HCT116 (cell line): ENCODE measurements at regions not wholly inside any gene's neighbourhood (a gene's known extent, or its start where the extent isn't known, plus 50 kb on each side); places are given as distances from the start of the nearest gene placed in this dataset.

Experiments used
- ATAC-seq: fragments of 200-7000 bp; cut with Tn5 transposase; 2 replicates; pipeline ENCODE4 v1.9.1; 2020; ENCODE audit warnings: mild to moderate bottlenecking, moderate library complexity
- BruUV-seq: library from RNA; stranded (reverse); fragments of 400-500 nt; replicated peaks from 2 replicates; lab custom pipeline; 2021; lab: Mats Ljungman, UMichigan
- CTCF ChIA-PET: fragments of 300-600 bp; sonication (Branson Sonifier 250); formaldehyde crosslinking; loops from one replicate; lab custom pipeline; 2021; ENCODE audit warnings: antibody characterized with exemption; lab: Charles Lee
- POLR2A ChIA-PET: fragments of 300-600, 350-600 bp; sonication (Branson Sonifier 250); formaldehyde crosslinking; loops from one replicate; lab custom pipeline; 2021; ENCODE audit warnings: antibody characterized with exemption; lab: Charles Lee
- RAD21 ChIA-PET, 2 experiments: fragments of 300-600 bp; sonication (Branson Sonifier 250); formaldehyde crosslinking; loops; one replicate each; lab custom pipeline; 2023; ENCODE audit warnings: low total read pairs in 2 of 2; ENCODE audit not compliant: uncharacterized antibody in 2 of 2, unreplicated experiment in 2 of 2, low non-redundant PET in 1 of 2; lab: Charles Lee
- DNase-seq: peaks from one replicate; pipeline ENCODE4 v3.0.0-alpha.2; 2010; ENCODE audit warnings: low read depth, low spot score
- H2AFZ ChIP-seq: fragments of 200-600 bp; shearing (Covaris generic), sonication (generic); 2 replicates; pipeline ENCODE4 v1.6.1; 2017; ENCODE audit warnings: low read depth, mixed run types, mixed read lengths, antibody characterized with exemption, low read length; ENCODE audit not compliant: poor library complexity, severe bottlenecking
- H3K27ac ChIP-seq: 2 replicates; pipeline ENCODE4 v1.5.1; 2012; ENCODE audit warnings: low read depth, low read length
- H3K27me3 ChIP-seq: fragments of 200-600 bp; sonication (generic); 2 replicates; pipeline ENCODE4 v1.6.1; 2016; ENCODE audit warnings: mixed run types, low read length, mixed read lengths; ENCODE audit not compliant: insufficient read depth
- H3K36me3 ChIP-seq, 2 experiments: fragments of 200-500 bp in 1 of 2; fragments of 200-600 bp in 1 of 2; sonication (Bioruptor generic) in 1 of 2; sonication (generic) in 1 of 2; 2 replicates each; pipeline versions ENCODE4 v1.5.1 to v1.6.1; 2014 to 2016; ENCODE audit warnings: low read length in 2 of 2, inconsistent platforms in 1 of 2, mixed read lengths in 1 of 2, mixed run types in 1 of 2; ENCODE audit not compliant: insufficient read depth in 2 of 2, control insufficient read depth in 1 of 2
- H3K4me1 ChIP-seq, 2 experiments: fragments of 200-600 bp in 1 of 2; sonication (generic) in 1 of 2; 2 replicates each; pipeline versions ENCODE4 v1.5.1 to v1.6.1; 2012 to 2017; ENCODE audit warnings: low read length in 2 of 2, inconsistent platforms in 1 of 2, mild to moderate bottlenecking in 1 of 2, mixed read lengths in 1 of 2, mixed run types in 1 of 2, moderate library complexity in 1 of 2; ENCODE audit not compliant: insufficient read depth in 2 of 2, control insufficient read depth in 1 of 2
- H3K4me2 ChIP-seq: fragments of 200-600 bp; sonication (generic); 2 replicates; pipeline ENCODE4 v1.6.1; 2017; ENCODE audit warnings: mixed run types, low read length, mixed read lengths
- H3K4me3 ChIP-seq, 2 experiments: fragments of 200-600 bp in 1 of 2; sonication (generic) in 1 of 2; replicated peaks in 1 of 2; 2 replicates each; pipeline ENCODE4 v1.5.1; 2011 to 2016; ENCODE audit warnings: low read length in 2 of 2, control low read depth in 1 of 2, low read depth in 1 of 2, mild to moderate bottlenecking in 1 of 2, mixed read lengths in 1 of 2, mixed run types in 1 of 2
- H3K79me2 ChIP-seq: fragments of 200-600 bp; sonication (generic); 2 replicates; pipeline ENCODE4 v1.6.1; 2017; ENCODE audit warnings: mild to moderate bottlenecking, mixed run types, low read length, moderate library complexity, mixed read lengths; ENCODE audit not compliant: insufficient read depth
- H3K9ac ChIP-seq: fragments of 200-600 bp; sonication (generic); 2 replicates; pipeline ENCODE4 v1.6.1; 2016; ENCODE audit warnings: low read length, mixed read lengths
- H3K9me2 ChIP-seq: fragments of 200-600 bp; sonication (generic), shearing (Covaris generic); 2 replicates; pipeline ENCODE4 v1.6.1; 2017; ENCODE audit warnings: mixed run types, mild to moderate bottlenecking, moderate library complexity; ENCODE audit not compliant: insufficient read depth
- H3K9me3 ChIP-seq, 2 experiments: fragments of 200-500 bp in 1 of 2; fragments of 200-600 bp in 1 of 2; sonication (Bioruptor generic) in 1 of 2; sonication (generic) in 1 of 2; 2 replicates each; pipeline ENCODE4 v1.6.1; 2014 to 2017; ENCODE audit warnings: low read length in 2 of 2, mixed read lengths in 2 of 2, inconsistent platforms in 1 of 2, low read depth in 1 of 2, mild to moderate bottlenecking in 1 of 2, mixed run types in 1 of 2, moderate library complexity in 1 of 2; ENCODE audit not compliant: control insufficient read depth in 1 of 2, insufficient read depth in 1 of 2
- H4K20me1 ChIP-seq: fragments of 200-600 bp; sonication (generic), shearing (Covaris generic); 2 replicates; pipeline ENCODE4 v1.6.1; 2017; ENCODE audit warnings: mixed run types, mild to moderate bottlenecking, moderate library complexity; ENCODE audit not compliant: insufficient read depth
- CBX3 ChIP-seq: IDR thresholded peaks from 2 replicates; pipeline ENCODE4 v1.6.1; 2012; ENCODE audit warnings: low read depth
- EGR1 ChIP-seq: IDR thresholded peaks from 2 replicates; pipeline ENCODE4 v1.6.1; 2012; ENCODE audit warnings: low read depth
- ELF1 ChIP-seq: IDR thresholded peaks from 2 replicates; pipeline ENCODE4 v1.6.1; 2012; ENCODE audit warnings: low read depth, borderline replicate concordance
- EZH2 ChIP-seq: fragments of 200-600 bp; sonication (generic); IDR thresholded peaks from 2 replicates; pipeline ENCODE4 v1.6.1; 2017; ENCODE audit warnings: antibody characterized with exemption, mixed run types
- EZH2phosphoT487 ChIP-seq: fragments of 200-600 bp; IDR thresholded peaks from 2 replicates; pipeline ENCODE4 v1.6.1; 2018; ENCODE audit warnings: antibody characterized with exemption, borderline replicate concordance
- FOSL1 ChIP-seq: IDR thresholded peaks from 2 replicates; pipeline ENCODE4 v1.6.1; 2012; ENCODE audit warnings: low read depth
- JUND ChIP-seq: IDR thresholded peaks from 2 replicates; pipeline ENCODE4 v1.6.1; 2012
- POLR2AphosphoS5 ChIP-seq: IDR thresholded peaks from 2 replicates; pipeline ENCODE4 v1.6.1; 2011; ENCODE audit warnings: mild to moderate bottlenecking, low read depth, low read length, moderate library complexity
- RAD21 ChIP-seq: IDR thresholded peaks from 2 replicates; pipeline ENCODE4 v1.6.1; 2012; ENCODE audit warnings: low read depth, mild to moderate bottlenecking
- SIN3A ChIP-seq: IDR thresholded peaks from 2 replicates; pipeline ENCODE4 v1.6.1; 2012; ENCODE audit warnings: low read depth
- SP1 ChIP-seq: IDR thresholded peaks from 2 replicates; pipeline ENCODE4 v1.6.1; 2012; ENCODE audit warnings: low read depth
- SRF ChIP-seq: IDR thresholded peaks from 2 replicates; pipeline ENCODE4 v1.6.1; 2012; ENCODE audit warnings: low read depth
- YY1 ChIP-seq: IDR thresholded peaks from 2 replicates; pipeline ENCODE4 v1.6.1; 2011; ENCODE audit warnings: low read length, low read depth, moderate library complexity, mild to moderate bottlenecking; ENCODE audit not compliant: insufficient replicate concordance; ENCODE audit errors: extremely low read depth
- ZFX ChIP-seq: fragments of 450-650 bp; IDR thresholded peaks from 2 replicates; pipeline ENCODE4 v1.6.1; 2017
- ZNF274 ChIP-seq: fragments of 200-500 bp; sonication (Bioruptor generic); IDR thresholded peaks from 2 replicates; pipeline ENCODE4 v1.6.1; 2014; ENCODE audit warnings: mild to moderate bottlenecking, low read depth, low read length, inconsistent platforms
- intact Hi-C: fragments of 100-400 bp; cut with micrococcal nuclease; formaldehyde crosslinking; loops from 2 replicates; pipeline ENCODE4 v1.10.0; 2022
- TF ChIP-seq, protein P1 (sequence below), 3 experiments: fragments of 200-600 bp in 1 of 3; sonication (generic) in 1 of 3; IDR thresholded peaks in 2 of 3; conservative IDR thresholded peaks in 1 of 3; 2 replicates each; pipeline ENCODE4 v1.5.1; 2012 to 2017; ENCODE audit warnings: low read depth in 2 of 3, low read length in 2 of 3, antibody characterized with exemption in 1 of 3, borderline replicate concordance in 1 of 3, control low read depth in 1 of 3, mild to moderate bottlenecking in 1 of 3, mixed read lengths in 1 of 3, mixed run types in 1 of 3, moderate library complexity in 1 of 3; ENCODE audit not compliant: insufficient read depth in 1 of 3
- TF ChIP-seq, protein P2 (sequence below): IDR thresholded peaks from 2 replicates; pipeline ENCODE4 v1.6.1; 2012
- TF ChIP-seq, protein P3 (sequence below): IDR thresholded peaks from 2 replicates; pipeline ENCODE4 v1.6.1; 2012; ENCODE audit warnings: low read depth

DNA sequence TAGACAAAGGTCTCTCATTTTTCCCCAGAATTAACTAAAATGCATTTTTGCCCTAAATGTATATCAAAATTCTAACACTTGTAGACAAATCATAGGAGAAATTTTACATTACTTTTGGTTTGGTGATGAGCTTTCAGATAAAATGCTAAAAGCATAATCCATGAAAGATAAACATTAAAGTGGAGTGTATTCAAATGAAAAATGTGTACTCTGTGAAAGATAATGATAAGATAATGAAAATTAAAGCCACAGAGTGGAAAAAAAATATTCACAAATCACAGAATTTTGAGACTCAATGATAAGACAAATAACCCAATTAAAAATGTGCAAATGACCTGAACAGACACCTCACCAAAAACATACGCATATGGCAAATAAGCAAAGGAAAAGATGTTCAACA lies 176.9 kb upstream of the ADAMTS16 start:
- no peaks in the 10 kb centered on the region for H3K9me3 ChIP-seq
- no peak overlapping the region for H3K4me2 ChIP-seq
- intact Hi-C loops: no loop called here
- ChIA-PET RAD21 (no interaction called here), CTCF (no interaction called here), POLR2A (no interaction called here)
- H3K9me2 ChIP-seq: no peaks in the 10 kb centered on the region
- H3K9ac ChIP-seq: no peak overlapping the region
- H3K79me2 ChIP-seq: no peaks in the 10 kb centered on the region
- TF ChIP-seq SIN3A: no peak
- no peak for TF ChIP-seq EZH2
- H3K4me1 ChIP-seq: no peaks in the 10 kb centered on the region
- H3K27ac ChIP-seq: no peak overlapping the region
- H2AFZ ChIP-seq: no peak overlapping the region
- ATAC-seq (no peak), DNase-seq (no peak)
- H3K36me3 ChIP-seq: no peaks in the 10 kb centered on the region
- H3K4me3 ChIP-seq: no peak overlapping the region
- peaks cover 4% of the 10 kb centered on the region; the same call in 1 of the 2 replicates for H3K27me3 ChIP-seq
- BruUV-seq: no TSS peak
- H4K20me1 ChIP-seq: no peaks in the 10 kb centered on the region

DNA sequence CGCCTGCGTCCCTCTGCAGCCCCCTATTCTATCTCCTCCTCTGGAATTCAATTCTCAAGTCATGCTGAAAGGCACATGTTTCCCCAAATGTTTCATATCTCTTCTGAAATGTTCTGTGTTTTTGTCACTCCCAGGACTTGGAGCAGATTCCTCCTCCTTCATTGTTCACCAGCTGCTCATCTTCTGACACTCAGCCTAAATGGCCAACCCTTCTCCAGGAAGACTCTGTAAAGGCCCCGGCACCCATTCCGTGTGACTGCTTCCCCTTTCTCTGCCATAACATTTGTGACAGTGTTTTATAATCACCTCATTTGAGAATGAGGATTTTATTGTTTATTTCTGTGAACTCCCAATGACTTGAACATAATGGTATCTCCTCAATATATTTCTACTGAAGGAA lies 170.8 kb upstream of the ADAMTS16 start:
- CTCF ChIA-PET: no interaction called here
- Histone ChIP-seq H2AFZ (no peak overlapping the region), H3K9ac (no peak overlapping the region), H3K36me3 (no peaks in the 10 kb centered on the region), H4K20me1 (no peaks in the 10 kb centered on the region), H3K27me3 (no peaks in the 10 kb centered on the region), H3K4me2 (no peak overlapping the region), H3K9me2 (no peaks in the 10 kb centered on the region), H3K27ac (no peak overlapping the region), H3K4me1 (no peaks in the 10 kb centered on the region), H3K4me3 (no peak overlapping the region), H3K9me3 (no peaks in the 10 kb centered on the region), H3K79me2 (no peaks in the 10 kb centered on the region)
- ATAC-seq (no peak), DNase-seq (no peak)
- RAD21 ChIA-PET: no interaction called here
- intact Hi-C loops: no loop called here
- no TSS peak for BruUV-seq
- POLR2A ChIA-PET: no interaction called here
- no peak for TF ChIP-seq ELF1
- TF ChIP-seq, protein P1, sequence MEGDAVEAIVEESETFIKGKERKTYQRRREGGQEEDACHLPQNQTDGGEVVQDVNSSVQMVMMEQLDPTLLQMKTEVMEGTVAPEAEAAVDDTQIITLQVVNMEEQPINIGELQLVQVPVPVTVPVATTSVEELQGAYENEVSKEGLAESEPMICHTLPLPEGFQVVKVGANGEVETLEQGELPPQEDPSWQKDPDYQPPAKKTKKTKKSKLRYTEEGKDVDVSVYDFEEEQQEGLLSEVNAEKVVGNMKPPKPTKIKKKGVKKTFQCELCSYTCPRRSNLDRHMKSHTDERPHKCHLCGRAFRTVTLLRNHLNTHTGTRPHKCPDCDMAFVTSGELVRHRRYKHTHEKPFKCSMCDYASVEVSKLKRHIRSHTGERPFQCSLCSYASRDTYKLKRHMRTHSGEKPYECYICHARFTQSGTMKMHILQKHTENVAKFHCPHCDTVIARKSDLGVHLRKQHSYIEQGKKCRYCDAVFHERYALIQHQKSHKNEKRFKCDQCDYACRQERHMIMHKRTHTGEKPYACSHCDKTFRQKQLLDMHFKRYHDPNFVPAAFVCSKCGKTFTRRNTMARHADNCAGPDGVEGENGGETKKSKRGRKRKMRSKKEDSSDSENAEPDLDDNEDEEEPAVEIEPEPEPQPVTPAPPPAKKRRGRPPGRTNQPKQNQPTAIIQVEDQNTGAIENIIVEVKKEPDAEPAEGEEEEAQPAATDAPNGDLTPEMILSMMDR (IDR thresholded peaks at IDR 0.05 in 2 of 3, conservative IDR thresholded peaks at IDR 0.05 in 1 of 3; ENCODE audit: borderline replicate concordance in 1 of 3, insufficient read depth in 1 of 3, low read depth in 2 of 3, low read length in 2 of 3): no peak
- TF ChIP-seq RAD21: no peak
- TF ChIP-seq SRF: no peak
- no peak for TF ChIP-seq FOSL1
- no peak for TF ChIP-seq SP1
- TF ChIP-seq, protein P2, sequence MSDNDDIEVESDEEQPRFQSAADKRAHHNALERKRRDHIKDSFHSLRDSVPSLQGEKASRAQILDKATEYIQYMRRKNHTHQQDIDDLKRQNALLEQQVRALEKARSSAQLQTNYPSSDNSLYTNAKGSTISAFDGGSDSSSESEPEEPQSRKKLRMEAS: no peak
- no peak for TF ChIP-seq EGR1
- no peak for TF ChIP-seq ZFX
- no peak for TF ChIP-seq EZH2phosphoT487
- TF ChIP-seq, protein P3, sequence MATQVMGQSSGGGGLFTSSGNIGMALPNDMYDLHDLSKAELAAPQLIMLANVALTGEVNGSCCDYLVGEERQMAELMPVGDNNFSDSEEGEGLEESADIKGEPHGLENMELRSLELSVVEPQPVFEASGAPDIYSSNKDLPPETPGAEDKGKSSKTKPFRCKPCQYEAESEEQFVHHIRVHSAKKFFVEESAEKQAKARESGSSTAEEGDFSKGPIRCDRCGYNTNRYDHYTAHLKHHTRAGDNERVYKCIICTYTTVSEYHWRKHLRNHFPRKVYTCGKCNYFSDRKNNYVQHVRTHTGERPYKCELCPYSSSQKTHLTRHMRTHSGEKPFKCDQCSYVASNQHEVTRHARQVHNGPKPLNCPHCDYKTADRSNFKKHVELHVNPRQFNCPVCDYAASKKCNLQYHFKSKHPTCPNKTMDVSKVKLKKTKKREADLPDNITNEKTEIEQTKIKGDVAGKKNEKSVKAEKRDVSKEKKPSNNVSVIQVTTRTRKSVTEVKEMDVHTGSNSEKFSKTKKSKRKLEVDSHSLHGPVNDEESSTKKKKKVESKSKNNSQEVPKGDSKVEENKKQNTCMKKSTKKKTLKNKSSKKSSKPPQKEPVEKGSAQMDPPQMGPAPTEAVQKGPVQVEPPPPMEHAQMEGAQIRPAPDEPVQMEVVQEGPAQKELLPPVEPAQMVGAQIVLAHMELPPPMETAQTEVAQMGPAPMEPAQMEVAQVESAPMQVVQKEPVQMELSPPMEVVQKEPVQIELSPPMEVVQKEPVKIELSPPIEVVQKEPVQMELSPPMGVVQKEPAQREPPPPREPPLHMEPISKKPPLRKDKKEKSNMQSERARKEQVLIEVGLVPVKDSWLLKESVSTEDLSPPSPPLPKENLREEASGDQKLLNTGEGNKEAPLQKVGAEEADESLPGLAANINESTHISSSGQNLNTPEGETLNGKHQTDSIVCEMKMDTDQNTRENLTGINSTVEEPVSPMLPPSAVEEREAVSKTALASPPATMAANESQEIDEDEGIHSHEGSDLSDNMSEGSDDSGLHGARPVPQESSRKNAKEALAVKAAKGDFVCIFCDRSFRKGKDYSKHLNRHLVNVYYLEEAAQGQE: no peak
- TF ChIP-seq POLR2AphosphoS5: no peak
- no peak for TF ChIP-seq EZH2
- TF ChIP-seq YY1: no peak
- no peak for TF ChIP-seq JUND
- no peak for TF ChIP-seq CBX3
- TF ChIP-seq ZNF274: no peak
- no peak for TF ChIP-seq SIN3A
